HG03432 (cell line): ENCODE measurements at regions not wholly inside any gene's neighbourhood (a gene's known extent, or its start where the extent isn't known, plus 50 kb on each side); places are given as distances from the start of the nearest gene placed in this dataset.
"Not testable (repeated sequence)": the region's sequence is repeated elsewhere in the genome, so short reads cannot be mapped to it uniquely, and the experiment has no call there.

Experiments
- ATAC-seq: cut with Tn5 transposase; IDR thresholded peaks from one replicate; pipeline ENCODE4 v1.9.1; 2021; ENCODE audit warnings: mild to moderate bottlenecking, moderate library complexity; ENCODE audit not compliant: unreplicated experiment

- no peak for ATAC-seq
Observed at GRCh38 chr3:106508331-106508893, 639.6 kb upstream of the CBLB start.

GRCh38 chr3:106510206-106510605 lies 641.4 kb upstream of the CBLB start:
- no peak for ATAC-seq

- ATAC-seq = no peak
Observed at GRCh38 chr3:106512846-106513245, 644.0 kb upstream of the CBLB start.

GRCh38 chr3:106514431-106514830 lies 645.6 kb upstream of the CBLB start:
- peak; percentile 58 for ATAC-seq

- ATAC-seq = no peak
Observed at GRCh38 chr3:106518516-106518915, 649.7 kb upstream of the CBLB start.

GRCh38 chr3:106522397-106522796 lies 653.6 kb upstream of the CBLB start:
- ATAC-seq = no peak

GRCh38 chr3:106528932-106529331 lies 660.1 kb upstream of the CBLB start:
- no peak for ATAC-seq

GRCh38 chr3:106529738-106530137 lies 660.9 kb upstream of the CBLB start:
- peak; percentile 51 for ATAC-seq

- no peak for ATAC-seq
Observed at GRCh38 chr3:106530367-106530766, 661.6 kb upstream of the CBLB start.

- not testable (repeated sequence) for ATAC-seq
Observed at GRCh38 chr3:106531771-106532329, 663.0 kb upstream of the CBLB start.

GRCh38 chr3:106533093-106533787 lies 664.4 kb upstream of the CBLB start:
- ATAC-seq = no peak

GRCh38 chr3:106533788-106534160 lies 665.0 kb upstream of the CBLB start:
- no peak for ATAC-seq

GRCh38 chr3:106534206-106534605 lies 665.4 kb upstream of the CBLB start:
- ATAC-seq = peak; percentile 57

- no peak for ATAC-seq
Observed at GRCh38 chr3:106540743-106541142, 671.9 kb upstream of the CBLB start.

GRCh38 chr3:106542101-106542769 lies 673.4 kb upstream of the CBLB start:
- no peak for ATAC-seq

- no peak for ATAC-seq
Observed at GRCh38 chr3:106552351-106553043, 683.7 kb upstream of the CBLB start.

- ATAC-seq = no peak
Observed at GRCh38 chr3:106560451-106560966, 691.7 kb upstream of the CBLB start.

- peak; percentile 99 for ATAC-seq
Observed at GRCh38 chr3:106566277-106566676, 697.5 kb upstream of the CBLB start.

- no peak for ATAC-seq
Observed at GRCh38 chr3:106570426-106570825, 701.6 kb upstream of the CBLB start.

- no peak for ATAC-seq
Observed at GRCh38 chr3:106573605-106574004, 704.8 kb upstream of the CBLB start.

- ATAC-seq = no peak
Observed at GRCh38 chr3:106575029-106575428, 706.2 kb upstream of the CBLB start.
